NCI-H1092 treated with DMSO at 0.1 percent for 48 hours (cell line): ENCODE measurements at regions not wholly inside any gene's neighbourhood (a gene's known extent, or its start where the extent isn't known, plus 50 kb on each side); places are given as distances from the start of the nearest gene placed in this dataset.
A peak's percentile ranks its signal among the peaks of the same experiment; 100 is the strongest.
"Not testable (repeated sequence)": the region's sequence is repeated elsewhere in the genome, so short reads cannot be mapped to it uniquely, and the experiment has no call there.

ENCODE experiments used
- DNase-seq: peaks from one replicate; lab custom pipeline; 2025; lab: John Stamatoyannopoulos, UW

DNA sequence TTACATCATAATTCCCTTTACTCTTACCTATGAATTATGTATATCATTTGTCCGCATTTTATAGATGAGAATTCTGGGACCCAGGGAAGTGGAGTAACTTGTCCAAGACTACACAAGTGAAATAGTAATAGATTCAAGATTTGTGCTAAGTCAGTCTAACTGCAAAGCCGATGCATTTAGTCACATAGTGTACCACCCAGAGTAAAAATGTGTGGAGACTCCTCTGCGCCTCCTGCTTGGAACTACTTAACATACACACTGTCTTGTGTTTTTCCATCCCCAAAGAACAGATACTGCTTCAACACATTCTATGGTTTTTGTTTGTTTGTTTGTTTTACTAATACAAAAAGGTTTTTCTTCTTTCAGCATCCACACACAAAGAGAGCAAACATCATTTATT, 729.8 kb downstream of the PRELID2 start:
- no peak for DNase-seq

DNA sequence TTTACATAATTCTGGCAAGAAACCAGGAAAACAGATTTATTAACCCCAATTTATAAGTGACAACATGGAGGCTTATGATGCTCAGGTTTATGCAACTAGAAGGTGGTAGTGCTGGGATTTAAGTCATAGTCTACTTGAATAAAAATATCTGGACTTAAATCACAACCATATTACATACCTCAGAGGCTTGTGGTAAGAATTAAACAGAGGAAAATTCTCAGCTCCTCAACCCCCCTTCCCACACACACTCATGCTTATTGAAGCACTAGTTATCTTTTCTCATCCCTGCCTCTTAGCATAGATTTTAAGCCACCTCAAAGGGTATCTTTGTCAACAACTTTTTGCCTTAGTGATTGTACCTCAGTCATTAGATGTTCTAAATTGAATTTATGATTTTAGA, 731.0 kb downstream of the PRELID2 start:
- no peak for DNase-seq

DNA sequence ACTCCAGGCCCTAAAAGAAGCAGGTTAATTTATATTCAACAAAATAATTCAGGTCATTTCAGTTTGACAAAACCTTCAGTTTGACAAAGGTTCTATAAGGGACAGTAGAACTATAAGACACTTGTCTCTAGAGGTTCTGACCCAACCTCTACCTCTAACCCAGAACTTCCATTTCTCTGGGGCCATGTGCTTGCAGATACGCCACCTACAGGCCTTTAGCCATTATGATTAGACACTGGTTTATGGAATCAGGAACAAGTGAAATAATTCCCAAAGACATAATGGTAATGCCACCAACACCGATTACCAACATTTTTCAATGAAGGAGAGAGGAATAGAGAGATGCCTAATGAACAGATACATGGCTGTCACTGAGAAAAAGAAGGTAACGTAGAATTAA, 733.9 kb downstream of the PRELID2 start:
- peak; percentile 1 for DNase-seq

DNA sequence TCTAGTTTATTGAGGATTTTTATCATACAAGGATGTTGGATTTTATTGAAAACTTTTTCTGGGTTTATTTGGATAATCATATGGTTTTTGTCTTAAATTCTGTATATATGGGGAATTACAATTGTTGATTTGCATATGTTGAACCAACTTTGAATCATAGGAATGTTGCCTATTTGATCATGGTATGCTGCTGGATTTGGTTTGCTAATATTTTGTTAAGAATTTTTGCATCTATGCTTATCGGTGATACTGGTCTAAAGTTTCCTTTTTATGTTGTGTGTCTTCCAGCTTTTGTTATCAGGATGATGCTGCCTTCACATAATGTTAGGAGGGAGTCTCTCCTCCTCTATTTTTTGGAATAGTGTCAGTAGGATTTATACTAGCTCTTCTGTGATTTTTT, 745.0 kb downstream of the PRELID2 start:
- DNase-seq = no peak

DNA sequence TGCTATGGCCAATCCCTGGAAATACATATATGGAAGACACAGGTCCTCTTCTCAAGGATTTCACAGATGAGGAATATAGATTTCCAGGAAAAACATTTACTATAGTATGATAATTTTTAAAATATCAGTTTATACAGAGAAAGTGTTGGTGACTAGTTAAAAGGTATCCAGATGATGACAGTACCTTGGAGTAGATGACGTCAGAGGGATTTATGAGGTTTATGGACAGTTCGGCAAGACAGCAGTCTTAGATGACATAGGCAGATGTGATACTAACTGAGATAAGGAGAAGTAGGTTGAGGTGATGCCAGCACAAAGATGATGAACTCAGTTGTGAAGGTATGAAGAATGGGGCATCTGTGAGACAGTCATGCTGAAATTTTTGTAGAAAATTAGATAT, 750.3 kb downstream of the PRELID2 start:
- no peak for DNase-seq

DNA sequence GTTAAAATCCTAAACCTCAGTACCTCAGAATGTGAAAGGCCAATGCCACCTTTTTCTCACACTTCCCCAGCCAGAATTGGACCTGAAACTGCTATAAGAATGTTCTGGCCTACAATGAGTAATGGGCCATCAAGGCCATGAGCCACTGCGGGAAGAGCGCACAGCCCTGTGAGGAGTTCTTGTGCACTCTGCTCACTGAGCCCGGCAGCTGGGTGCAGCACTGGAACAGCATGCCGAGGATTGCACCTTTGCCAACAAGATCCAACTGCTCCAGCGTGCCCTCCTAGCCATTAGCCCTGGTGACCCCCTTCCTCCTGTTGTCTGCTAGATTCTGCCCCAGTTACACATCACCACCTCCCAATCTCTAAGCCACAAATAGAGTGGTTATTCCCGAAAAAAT, 758.1 kb downstream of the PRELID2 start:
- no peak for DNase-seq

DNA sequence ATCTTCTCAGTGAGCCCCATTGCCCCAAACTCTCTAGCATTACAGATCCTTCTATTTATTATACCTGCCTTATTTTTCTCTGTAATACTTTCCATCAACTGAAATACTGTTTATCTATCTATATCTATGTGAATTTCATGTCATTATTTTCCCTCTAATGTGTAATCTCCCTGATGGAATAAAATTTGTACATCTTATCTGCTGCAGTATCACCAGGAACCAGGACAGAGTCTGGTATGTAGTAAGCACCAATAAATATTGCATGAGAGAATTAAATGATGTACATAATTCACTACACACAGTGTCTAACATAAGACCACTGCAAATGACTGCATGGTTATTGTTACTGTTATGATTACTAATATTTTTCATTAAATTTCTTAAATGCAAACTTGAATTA, 759.1 kb downstream of the PRELID2 start:
- DNase-seq = no peak

DNA sequence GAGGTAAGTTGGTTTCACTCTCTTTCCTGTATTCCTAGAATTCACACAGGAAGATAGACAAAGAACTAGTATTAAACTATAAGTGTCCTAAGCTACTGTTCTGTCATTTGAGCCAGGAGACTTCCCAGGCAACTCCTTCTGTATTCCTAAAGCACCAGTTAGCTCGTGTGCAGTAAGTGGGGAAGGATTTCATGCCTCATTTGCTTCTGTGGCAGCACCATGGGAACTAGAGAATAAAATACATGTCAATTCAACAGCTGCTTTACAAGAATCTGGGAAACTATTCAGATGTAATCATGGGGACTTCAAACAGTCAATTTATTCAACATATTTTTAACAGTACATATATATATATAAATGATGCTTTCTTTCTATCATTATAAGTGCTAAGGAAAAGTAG, 762.3 kb downstream of the PRELID2 start:
- no peak for DNase-seq

DNA sequence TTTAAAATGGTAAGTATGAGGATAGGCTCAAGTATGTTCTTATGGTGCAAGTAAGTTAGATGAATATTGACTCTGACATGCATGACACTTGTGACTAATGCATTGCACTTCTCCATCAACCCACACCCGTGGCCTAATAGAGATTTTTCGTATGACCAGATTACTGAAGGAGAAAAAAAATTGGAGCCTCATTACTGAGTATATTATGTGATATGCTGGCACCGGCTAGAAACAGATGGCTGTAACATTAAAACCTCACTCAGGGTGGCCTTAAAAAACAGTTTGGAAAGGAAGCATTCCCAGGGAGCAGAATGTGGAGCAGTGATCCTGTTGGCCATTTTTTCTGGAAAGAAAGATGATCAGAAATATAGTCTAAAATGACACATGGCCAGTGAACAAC, 766.4 kb downstream of the PRELID2 start:
- no peak for DNase-seq

DNA sequence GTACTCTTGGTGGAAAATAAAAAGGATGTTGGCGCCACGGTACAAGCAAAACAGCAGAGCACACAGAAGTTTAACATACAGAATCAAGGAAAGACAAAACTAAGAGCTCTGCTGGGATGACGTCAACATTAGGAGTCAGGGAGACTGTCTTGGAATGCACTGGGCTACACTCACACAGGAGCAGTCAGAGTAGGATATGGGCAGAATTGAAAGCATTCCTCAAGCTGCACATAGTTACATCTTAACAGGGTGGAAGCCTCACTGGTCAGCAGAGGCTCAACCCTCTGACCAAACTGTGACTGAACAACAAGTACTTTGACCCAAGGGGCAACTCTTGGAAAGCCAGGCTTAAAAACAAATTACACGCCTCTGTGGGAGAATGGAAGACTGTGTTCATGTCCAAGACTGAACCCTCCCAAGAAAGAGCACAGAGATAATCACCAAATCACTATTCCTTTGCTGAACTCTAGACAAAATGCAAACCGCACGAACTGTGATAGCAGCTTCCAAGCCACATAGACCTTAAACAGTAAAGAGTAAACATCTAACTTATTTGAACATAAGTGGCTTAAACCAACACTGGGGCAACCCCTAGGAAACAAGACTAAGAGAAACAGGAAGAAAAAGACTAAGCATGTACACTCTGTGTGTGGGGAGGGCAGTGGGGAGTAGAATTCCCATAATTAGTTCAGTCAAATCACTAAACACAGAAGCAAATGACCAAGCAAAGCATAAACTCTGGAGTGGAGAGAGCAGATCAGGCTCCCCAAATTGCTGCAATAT, 772.7 kb downstream of the PRELID2 start:
- DNase-seq = no peak

DNA sequence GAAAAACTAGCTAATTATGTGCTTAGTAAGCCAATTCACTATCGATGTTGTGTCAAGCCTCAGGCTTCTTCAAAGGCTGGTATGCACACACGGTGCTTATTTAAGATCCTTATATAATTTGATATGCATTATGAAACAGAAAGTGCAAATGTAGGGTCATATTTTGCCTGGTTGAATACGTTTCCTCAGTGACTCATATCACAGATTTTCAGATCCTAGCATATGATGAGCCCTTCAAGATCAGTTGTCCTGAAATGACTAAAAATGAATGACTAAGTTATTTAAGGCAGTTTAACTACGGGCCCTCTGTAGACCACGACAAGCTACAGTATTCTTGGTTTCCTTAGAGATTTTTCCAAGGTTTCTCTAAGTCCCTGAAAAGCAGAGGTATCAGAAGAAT, 778.3 kb downstream of the PRELID2 start:
- no peak for DNase-seq

DNA sequence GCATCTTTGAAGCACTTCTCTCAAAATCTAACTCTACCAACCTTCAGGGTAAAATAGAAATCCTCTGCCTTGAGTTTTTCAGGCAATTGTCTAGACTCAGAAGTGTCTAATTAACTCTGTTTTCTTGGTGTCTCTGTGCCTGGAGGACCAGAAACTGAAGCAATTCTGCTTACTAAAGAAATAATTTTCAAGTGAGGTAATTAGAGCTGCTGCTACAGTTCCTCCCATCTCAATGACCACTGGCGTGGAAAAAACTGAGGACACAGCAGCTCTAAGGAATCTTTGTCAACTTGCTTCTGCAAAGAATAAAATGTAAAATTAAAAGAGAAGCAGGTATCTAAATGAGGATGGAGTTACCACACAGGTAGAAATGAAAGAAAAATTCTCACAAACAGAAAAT, 785.0 kb downstream of the PRELID2 start:
- DNase-seq = no peak

DNA sequence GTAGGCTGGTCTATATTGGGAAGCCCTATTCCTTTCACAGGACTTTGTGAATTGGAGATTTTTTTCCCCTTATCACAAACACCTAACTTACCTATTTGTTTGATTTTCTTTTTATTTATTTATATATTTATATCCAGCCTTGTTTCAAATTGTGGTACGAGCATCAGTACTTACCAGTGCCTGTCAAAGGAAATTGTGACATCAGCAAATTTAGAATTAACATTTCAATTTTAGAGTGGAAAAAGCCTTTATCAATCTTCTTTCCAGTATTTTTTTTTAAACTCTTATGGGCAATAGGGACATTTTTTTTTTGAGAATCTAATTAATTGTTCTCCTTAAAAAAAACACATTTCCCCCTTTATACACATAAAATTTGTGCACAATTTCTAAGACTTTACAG, 790.2 kb downstream of the PRELID2 start:
- no peak for DNase-seq

DNA sequence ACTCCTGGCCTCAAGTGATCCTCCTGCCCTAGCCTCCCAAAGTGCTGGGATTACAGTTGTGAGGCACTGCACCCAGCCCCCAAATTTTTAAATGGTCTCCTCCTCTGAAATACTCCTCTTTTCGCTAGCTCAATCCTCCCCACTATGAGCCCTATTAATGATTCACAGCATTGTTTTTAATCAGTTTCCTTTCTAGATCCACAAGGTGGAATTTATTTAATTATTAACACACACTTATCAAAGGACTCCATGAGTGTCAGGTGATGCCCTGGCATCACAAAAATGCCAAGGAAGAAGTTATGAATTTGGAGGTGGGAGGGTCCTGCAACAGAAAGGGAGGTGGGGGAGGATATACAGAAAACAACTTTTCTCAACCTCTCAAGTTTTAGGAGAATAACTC, 806.5 kb downstream of the PRELID2 start:
- no peak for DNase-seq

DNA sequence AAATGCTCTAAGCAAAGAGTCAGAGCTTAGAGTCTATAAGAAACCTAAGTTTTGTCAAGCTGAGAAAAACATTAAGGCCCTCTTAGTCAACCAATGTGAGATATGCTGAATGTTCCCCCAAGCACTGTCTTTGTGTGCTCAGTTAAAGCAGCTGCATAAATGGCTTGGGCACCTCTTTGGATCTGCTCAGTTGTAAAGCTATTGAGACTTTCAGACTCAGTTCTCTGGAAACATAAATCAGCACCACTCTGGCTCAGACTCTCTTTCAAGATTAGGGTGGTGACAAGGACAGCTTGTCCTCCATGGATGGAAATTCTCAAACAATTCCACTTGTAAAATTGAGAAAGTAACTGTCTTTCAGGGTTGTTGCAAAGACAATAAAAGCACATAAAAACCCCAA, 807.9 kb downstream of the PRELID2 start:
- DNase-seq = no peak

DNA sequence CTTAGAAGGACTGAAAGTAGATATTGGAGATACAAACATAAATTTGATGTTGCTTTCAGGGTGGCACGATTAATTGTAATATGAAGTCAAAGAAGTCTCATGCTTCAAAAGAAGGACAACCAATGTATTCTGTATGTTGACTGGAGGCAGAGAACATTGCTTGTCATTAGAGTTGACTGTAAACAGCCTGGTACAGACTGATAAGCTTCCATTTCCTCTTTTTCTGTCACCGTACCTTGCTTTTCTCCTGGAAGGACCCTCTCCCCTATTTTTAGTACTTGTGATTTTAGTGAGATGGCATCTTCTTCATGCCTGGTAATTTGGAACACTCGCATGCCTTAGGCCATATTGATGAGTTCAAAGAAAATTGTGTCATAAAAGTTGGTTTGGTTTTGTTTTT, 809.4 kb downstream of the PRELID2 start:
- DNase-seq = no peak

DNA sequence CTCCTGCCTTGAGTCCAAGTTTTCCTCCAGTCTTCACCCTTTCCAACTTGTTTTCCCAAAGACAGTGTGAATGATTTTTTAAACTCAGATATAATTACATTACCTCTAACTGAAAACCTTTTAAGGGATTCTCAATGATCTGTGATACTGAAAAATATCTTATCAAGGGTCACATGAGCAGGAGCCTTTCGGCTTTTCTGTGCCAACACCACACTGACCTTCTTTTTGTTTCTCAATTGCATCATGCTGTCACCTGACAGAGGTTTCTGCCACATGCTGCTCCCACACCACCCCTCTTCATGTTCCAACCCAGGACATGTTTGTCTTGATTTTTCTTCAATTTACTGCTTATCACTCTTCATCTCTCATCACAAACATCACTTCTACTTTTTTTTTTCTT, 820.0 kb downstream of the PRELID2 start:
- DNase-seq = no peak

DNA sequence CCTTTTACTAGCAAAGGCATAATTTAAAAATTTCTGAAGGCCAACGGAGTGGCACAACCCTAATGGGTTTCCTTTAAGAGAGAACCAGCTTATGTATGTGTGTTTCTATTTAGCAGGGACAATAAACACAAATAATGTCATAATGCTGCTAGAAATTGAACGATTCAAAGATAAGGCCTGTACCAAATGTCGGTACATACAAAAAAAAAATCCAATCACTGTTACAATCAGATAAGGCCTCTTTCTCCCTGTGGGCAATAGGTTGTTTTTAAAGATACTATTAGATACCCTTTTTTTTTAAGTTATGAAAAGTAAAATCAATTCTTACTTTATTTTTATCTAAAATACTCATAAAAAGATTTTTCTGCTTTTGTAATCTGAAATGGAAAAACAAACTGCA, 821.0 kb downstream of the PRELID2 start:
- no peak for DNase-seq

DNA sequence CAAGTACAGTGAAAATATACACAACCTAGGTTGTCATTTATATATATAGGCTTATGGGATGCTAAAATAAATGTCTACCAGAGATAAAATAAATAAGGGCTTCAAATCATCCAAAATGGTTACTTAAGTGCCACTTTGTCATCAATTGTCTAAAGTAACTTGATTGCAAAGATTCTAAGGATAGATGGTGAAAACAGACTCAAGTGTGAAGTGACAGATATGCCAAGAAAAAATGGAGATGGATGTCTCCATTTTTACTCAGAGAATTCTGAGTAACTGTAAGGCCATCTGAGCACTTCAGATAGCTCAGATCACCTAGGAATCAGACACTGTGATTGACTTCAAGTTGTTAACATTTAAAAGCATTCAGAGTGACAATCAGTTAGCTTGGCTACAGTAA, 824.3 kb downstream of the PRELID2 start:
- DNase-seq = no peak

DNA sequence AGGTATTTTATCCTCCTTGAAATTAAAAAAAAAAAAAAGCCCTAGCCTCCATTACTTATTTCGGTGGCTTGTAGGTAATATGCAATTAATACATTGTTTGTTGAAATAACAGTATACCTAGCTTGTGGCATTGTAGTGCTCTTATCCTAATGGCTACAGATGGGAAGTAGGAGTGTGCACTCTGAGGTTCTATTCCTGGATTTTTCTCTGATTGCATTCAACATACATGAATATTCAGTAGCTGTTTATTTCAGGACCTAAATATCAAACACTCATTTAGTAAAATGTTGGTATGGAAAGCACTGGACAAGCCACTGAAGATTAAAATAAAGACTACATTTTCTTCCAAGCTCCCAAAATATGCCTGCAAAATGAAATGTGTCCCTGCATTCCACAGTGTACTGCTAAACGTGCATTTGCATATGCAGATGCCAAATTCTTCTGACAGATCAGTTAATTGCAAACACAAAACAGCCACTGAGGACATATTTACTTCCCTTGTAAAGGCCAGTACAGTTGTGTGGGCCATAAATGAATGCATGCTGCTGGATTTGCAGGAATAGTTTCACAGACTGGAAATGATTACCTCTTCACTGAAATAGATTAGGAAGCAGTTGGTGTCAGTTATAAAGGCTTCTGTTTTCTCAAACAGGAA, 826.1 kb downstream of the PRELID2 start:
- DNase-seq = no peak

DNA sequence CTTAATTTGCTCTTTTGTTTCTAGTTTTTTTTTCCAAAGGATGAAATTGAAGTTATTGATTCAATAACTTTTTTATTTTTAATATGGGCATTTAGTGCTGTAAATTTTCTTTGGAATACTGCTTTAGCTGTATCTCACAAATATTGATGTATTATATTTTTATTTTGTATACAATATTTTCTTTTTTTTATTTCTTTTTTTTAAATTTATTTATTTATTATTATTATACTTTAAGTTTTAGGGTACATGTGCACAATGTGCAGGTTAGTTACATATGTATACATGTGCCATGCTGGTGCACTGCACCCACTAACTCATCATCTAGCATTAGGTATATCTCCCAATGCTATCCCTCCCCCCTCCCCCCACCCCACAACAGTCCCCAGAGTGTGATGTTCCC, 823.7 kb downstream of the KCTD16 start:
- not testable (repeated sequence) for DNase-seq

DNA sequence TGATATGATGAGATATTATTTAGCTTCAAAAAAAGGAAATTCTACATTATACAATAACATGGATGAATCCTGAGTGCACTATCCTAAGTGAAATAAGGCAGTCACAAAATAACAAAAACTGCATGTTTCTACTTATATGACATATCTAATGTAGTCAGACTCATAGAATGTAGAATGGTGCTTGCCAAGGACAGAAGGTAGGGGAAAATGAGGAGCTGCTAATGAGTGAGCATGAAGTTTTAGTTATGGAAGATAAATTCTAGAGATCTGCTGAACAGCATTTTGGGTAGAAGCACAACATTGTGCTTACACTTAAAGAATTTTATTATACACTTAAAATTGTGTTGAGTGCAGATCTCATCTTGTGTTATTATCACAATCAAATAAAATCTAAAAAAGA, 812.4 kb downstream of the KCTD16 start:
- DNase-seq = no peak

DNA sequence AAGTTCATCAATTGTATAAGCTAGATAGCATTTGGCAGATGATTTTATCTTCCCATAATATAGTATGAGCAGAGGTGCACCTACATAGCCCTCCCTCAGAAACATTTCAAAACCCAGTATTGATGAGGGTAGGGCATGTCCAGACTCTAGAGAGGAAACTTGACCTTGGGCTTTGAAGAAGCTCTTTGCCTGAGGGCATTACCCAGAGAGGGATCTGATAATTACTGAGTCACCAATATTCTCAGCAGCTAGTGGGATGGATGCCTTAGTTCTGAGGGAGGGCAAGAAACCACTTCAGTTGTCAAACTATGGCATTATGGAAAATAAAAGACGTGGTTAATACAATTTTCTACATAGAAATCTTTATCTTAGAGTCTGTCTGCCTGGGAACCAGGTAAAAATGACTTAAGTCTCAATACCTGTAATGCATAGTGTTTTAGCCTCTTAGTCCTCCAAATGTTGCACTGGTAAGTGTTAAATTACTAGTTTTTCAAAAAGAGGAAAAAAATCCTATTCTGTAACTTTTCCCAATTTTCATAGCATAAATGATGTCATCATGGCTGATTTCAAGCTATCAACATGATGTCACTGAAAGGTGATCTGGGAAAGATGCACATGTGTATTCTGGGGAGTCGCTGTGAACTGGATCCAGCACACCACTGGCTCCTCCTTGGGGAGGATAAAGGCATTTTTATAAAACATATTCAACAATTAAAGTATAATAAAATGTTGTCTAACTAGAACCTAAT, 809.0 kb downstream of the KCTD16 start:
- DNase-seq = no peak
